Endothelial cell of umbilical vein (primary cell): ENCODE measurements at regions not wholly inside any gene's neighbourhood (a gene's known extent, or its start where the extent isn't known, plus 50 kb on each side); places are given as distances from the start of the nearest gene placed in this dataset.

Experiments used
- BruUV-seq: library from RNA; stranded (reverse); fragments of 400-500 nt; replicated peaks from 2 replicates; lab custom pipeline; 2021; lab: Mats Ljungman, UMichigan
- CTCF ChIA-PET: fragments of 300-600, 350-600 bp; sonication (Branson Sonifier 250); formaldehyde crosslinking; loops from one replicate; lab custom pipeline; 2021; ENCODE audit warnings: antibody characterized with exemption, inconsistent platforms; lab: Charles Lee
- POLR2A ChIA-PET: fragments of 300-600, 350-600 bp; sonication (Branson Sonifier 250); formaldehyde crosslinking; loops from one replicate; lab custom pipeline; 2021; ENCODE audit warnings: antibody characterized with exemption, inconsistent platforms; lab: Charles Lee
- DNase-seq: peaks from one replicate; pipeline ENCODE4 v3.0.0-alpha.2; 2011; ENCODE audit warnings: low read depth, low spot score
- FAIRE-seq: peaks from 2 replicates; lab custom pipeline; 2011; peaks lifted over from hg19 to GRCh38; lab: Jason Lieb, UNC
- H2AFZ ChIP-seq: 2 replicates; pipeline ENCODE4 v1.6.0; 2012; ENCODE audit warnings: low read depth, low read length, control low read depth, inconsistent platforms
- H3K27ac ChIP-seq: 2 replicates; pipeline ENCODE4 v1.5.1; 2011; ENCODE audit warnings: low read depth, mild to moderate bottlenecking, control low read depth, low read length, moderate library complexity; ENCODE audit not compliant: insufficient read depth
- H3K27me3 ChIP-seq, 2 experiments: 2 replicates each; pipeline versions ENCODE4 v1.6.0 to v1.6.1; 2011; ENCODE audit warnings: low read length in 2 of 2, mixed read lengths in 1 of 2; ENCODE audit not compliant: control insufficient read depth in 2 of 2, insufficient read depth in 2 of 2
- H3K36me3 ChIP-seq, 2 experiments: 2 replicates in 1 of 2; 3 replicates in 1 of 2; pipeline ENCODE4 v1.5.1; 2011; ENCODE audit warnings: low read length in 2 of 2, mild to moderate bottlenecking in 1 of 2, moderate library complexity in 1 of 2; ENCODE audit not compliant: control insufficient read depth in 2 of 2, insufficient read depth in 2 of 2; ENCODE audit errors: extremely low read depth in 1 of 2
- H3K4me1 ChIP-seq: 3 replicates; pipeline ENCODE4 v1.5.1; 2011; ENCODE audit warnings: mild to moderate bottlenecking, low read length; ENCODE audit not compliant: control insufficient read depth, insufficient read depth; ENCODE audit errors: extremely low read depth
- H3K4me2 ChIP-seq: 2 replicates; pipeline ENCODE4 v1.6.1; 2011; ENCODE audit warnings: low read length, control low read depth, mixed read lengths; ENCODE audit not compliant: insufficient read depth
- H3K4me3 ChIP-seq, 3 experiments: fragments of 200-600 bp in 1 of 3; sonication (generic), shearing (Covaris generic) in 1 of 3; replicated peaks in 1 of 3; 2 replicates each; pipeline ENCODE4 v1.5.1; 2011 to 2016; ENCODE audit warnings: control low read depth in 3 of 3, low read length in 3 of 3, mild to moderate bottlenecking in 2 of 3, inconsistent platforms in 1 of 3, low read depth in 1 of 3, moderate library complexity in 1 of 3; ENCODE audit not compliant: insufficient read depth in 1 of 3
- H3K79me2 ChIP-seq: 2 replicates; pipeline ENCODE4 v1.6.0; 2012; ENCODE audit warnings: low read length, inconsistent platforms; ENCODE audit not compliant: control insufficient read depth, insufficient read depth
- H3K9ac ChIP-seq: replicated peaks from 2 replicates; pipeline ENCODE3; 2011; ENCODE audit warnings: low read length, control low read depth; ENCODE audit not compliant: insufficient read depth; ENCODE audit errors: extremely low read depth
- H3K9me1 ChIP-seq: replicated peaks from 3 replicates; pipeline ENCODE4 v1.6.0; 2011; ENCODE audit warnings: mild to moderate bottlenecking, low read length; ENCODE audit not compliant: control insufficient read depth, insufficient read depth; ENCODE audit errors: extremely low read depth
- H3K9me3 ChIP-seq: replicated peaks from 2 replicates; pipeline ENCODE4 v1.5.1; 2012; ENCODE audit warnings: low read length, inconsistent platforms; ENCODE audit not compliant: control insufficient read depth, insufficient read depth
- H4K20me1 ChIP-seq: replicated peaks from 2 replicates; pipeline ENCODE3; 2011; ENCODE audit warnings: mild to moderate bottlenecking, low read length; ENCODE audit not compliant: control insufficient read depth, insufficient read depth; ENCODE audit errors: extremely low read depth
- EZH2 ChIP-seq: IDR thresholded peaks from 2 replicates; pipeline ENCODE4 v1.6.1; 2012; ENCODE audit warnings: borderline replicate concordance, low read depth, mild to moderate bottlenecking, moderate library complexity, low read length, inconsistent platforms; ENCODE audit not compliant: severe bottlenecking
- FOS ChIP-seq: IDR thresholded peaks from 2 replicates; pipeline ENCODE4 v1.6.1; 2011; ENCODE audit warnings: mild to moderate bottlenecking, low read length, moderate library complexity, borderline replicate concordance; ENCODE audit not compliant: insufficient read depth
- GATA2 ChIP-seq: IDR thresholded peaks from 2 replicates; pipeline ENCODE4 v1.7.0; 2011; ENCODE audit warnings: low read depth, mild to moderate bottlenecking, moderate library complexity, mixed read lengths, low read length; ENCODE audit not compliant: insufficient read length, insufficient read depth
- JUN ChIP-seq: IDR thresholded peaks from 2 replicates; pipeline ENCODE4 v1.6.1; 2011; ENCODE audit warnings: borderline replicate concordance, low read depth; ENCODE audit not compliant: insufficient read length, insufficient read depth
- MYC ChIP-seq: IDR thresholded peaks from one replicate; pipeline ENCODE4 v1.6.1; 2011; ENCODE audit warnings: mild to moderate bottlenecking, low read depth, low read length
- POLR2A ChIP-seq: IDR thresholded peaks from 2 replicates; pipeline ENCODE4 v1.6.1; 2012; ENCODE audit warnings: low read depth, mild to moderate bottlenecking, control low read depth, low read length
- POLR2AphosphoS5 ChIP-seq: IDR thresholded peaks from 2 replicates; pipeline ENCODE4 v1.6.1; 2012; ENCODE audit warnings: low read depth, mild to moderate bottlenecking, control low read depth, low read length, moderate library complexity; ENCODE audit not compliant: insufficient read depth
- dilution Hi-C: fragments of 300-500 bp; cut with MboI; formaldehyde crosslinking; loops from one replicate; pipeline ENCODE4 v1.15.0; 2019; ENCODE audit warnings: low sequenced_read_pairs; ENCODE audit not compliant: extremely low pct_ligation_motif_present
- intact Hi-C: fragments of 100-400 bp; cut with micrococcal nuclease; formaldehyde crosslinking; loops from one replicate; pipeline ENCODE4 v1.10.0; 2022
- TF ChIP-seq, protein P1 (sequence below): IDR thresholded peaks from 2 replicates; pipeline ENCODE4 v1.6.1; 2011; ENCODE audit not compliant: insufficient read depth, insufficient read length
- TF ChIP-seq, protein P2 (sequence below), 2 donors: IDR thresholded peaks; 1 replicate in 1 of 2; 2 replicates in 1 of 2; pipeline ENCODE4 v1.5.1; 2011; ENCODE audit warnings: low read length in 2 of 2, mild to moderate bottlenecking in 2 of 2, moderate library complexity in 2 of 2, control low read depth in 1 of 2, inconsistent platforms in 1 of 2, low read depth in 1 of 2; ENCODE audit not compliant: insufficient read depth in 1 of 2; ENCODE audit errors: extremely low read depth in 1 of 2

DNA sequence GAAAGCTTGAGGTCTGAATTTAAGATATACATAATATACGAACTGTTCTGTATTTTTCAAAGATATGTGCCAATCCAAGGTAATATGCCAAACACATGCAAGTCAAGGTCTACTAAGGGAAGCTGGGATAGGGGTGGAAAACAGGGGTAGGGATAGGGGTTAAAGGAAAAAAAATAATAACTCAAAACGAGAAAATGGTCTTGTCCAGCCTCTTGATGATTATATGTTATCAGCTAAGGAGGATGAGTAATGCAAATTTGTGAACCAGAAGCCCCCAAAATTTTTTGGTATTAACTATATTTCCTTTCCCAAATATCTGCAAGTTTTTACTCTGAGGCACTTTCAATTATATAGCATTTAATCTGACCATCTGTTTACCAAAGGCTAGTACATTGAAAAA lies 219.3 kb downstream of the ZEB2 start:
- no peak overlapping the region for H3K9ac ChIP-seq
- intact Hi-C loops (no loop called here), dilution Hi-C loops (no loop called here)
- CTCF ChIA-PET, result interaction anchor here (1.0 to 1.7 kb wide), 4 partner anchors 9 to 26 kb away, joined by 3 to 4 read pairs (median 4); no protein-coding TSS in a partner anchor
- no peak overlapping the region for H2AFZ ChIP-seq
- no peaks in the 10 kb centered on the region for H3K4me1 ChIP-seq
- POLR2A ChIA-PET, result no interaction called here
- H3K9me1 ChIP-seq, result no peaks in the 10 kb centered on the region
- DNase-seq (no peak), FAIRE-seq (no peak)
- BruUV-seq, result no TSS peak
- no peaks in the 10 kb centered on the region for H4K20me1 ChIP-seq
- no peaks in the 10 kb centered on the region for H3K9me3 ChIP-seq
- H3K79me2 ChIP-seq, result no peaks in the 10 kb centered on the region
- no peaks in the 10 kb centered on the region for H3K27me3 ChIP-seq
- no peak overlapping the region for H3K4me3 ChIP-seq
- TF ChIP-seq, protein P1, sequence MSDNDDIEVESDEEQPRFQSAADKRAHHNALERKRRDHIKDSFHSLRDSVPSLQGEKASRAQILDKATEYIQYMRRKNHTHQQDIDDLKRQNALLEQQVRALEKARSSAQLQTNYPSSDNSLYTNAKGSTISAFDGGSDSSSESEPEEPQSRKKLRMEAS, result no peak
- TF ChIP-seq FOS, result no peak
- TF ChIP-seq, protein P2, sequence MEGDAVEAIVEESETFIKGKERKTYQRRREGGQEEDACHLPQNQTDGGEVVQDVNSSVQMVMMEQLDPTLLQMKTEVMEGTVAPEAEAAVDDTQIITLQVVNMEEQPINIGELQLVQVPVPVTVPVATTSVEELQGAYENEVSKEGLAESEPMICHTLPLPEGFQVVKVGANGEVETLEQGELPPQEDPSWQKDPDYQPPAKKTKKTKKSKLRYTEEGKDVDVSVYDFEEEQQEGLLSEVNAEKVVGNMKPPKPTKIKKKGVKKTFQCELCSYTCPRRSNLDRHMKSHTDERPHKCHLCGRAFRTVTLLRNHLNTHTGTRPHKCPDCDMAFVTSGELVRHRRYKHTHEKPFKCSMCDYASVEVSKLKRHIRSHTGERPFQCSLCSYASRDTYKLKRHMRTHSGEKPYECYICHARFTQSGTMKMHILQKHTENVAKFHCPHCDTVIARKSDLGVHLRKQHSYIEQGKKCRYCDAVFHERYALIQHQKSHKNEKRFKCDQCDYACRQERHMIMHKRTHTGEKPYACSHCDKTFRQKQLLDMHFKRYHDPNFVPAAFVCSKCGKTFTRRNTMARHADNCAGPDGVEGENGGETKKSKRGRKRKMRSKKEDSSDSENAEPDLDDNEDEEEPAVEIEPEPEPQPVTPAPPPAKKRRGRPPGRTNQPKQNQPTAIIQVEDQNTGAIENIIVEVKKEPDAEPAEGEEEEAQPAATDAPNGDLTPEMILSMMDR (IDR thresholded peaks at IDR 0.05; ENCODE audit: extremely low read depth in 1 of 2, insufficient read depth in 1 of 2, low read depth in 1 of 2, low read length in 2 of 2), result no peak
- TF ChIP-seq GATA2, result no peak
- no peak for TF ChIP-seq EZH2
- no peak for TF ChIP-seq POLR2AphosphoS5
- TF ChIP-seq JUN, result no peak
- TF ChIP-seq POLR2A, result no peak
- TF ChIP-seq MYC, result no peak
- H3K4me2 ChIP-seq, result no peak overlapping the region
- H3K36me3 ChIP-seq, result no peaks in the 10 kb centered on the region
- no peak overlapping the region for H3K27ac ChIP-seq
